Peyer's patch (tissue), 4 donors: ENCODE measurements at regions not wholly inside any gene's neighbourhood (a gene's known extent, or its start where the extent isn't known, plus 50 kb on each side); places are given as distances from the start of the nearest gene placed in this dataset.

ENCODE experiments used
- DNase-seq, 3 donors: peaks; one replicate each; pipeline ENCODE4 v3.0.0-alpha.2; 2017 to 2019
- H3K27ac ChIP-seq, 4 donors: fragments of 200-600 bp; sonication (generic); one replicate each; pipeline ENCODE4 v1.5.1; 2016 to 2019
- H3K27me3 ChIP-seq, 2 donors: fragments of 200-600 bp; sonication (generic); one replicate each; pipeline ENCODE4 v1.5.1; 2019
- H3K36me3 ChIP-seq, 3 donors: fragments of 200-600 bp; sonication (generic); one replicate each; pipeline ENCODE4 v1.5.1; 2016 to 2019
- H3K4me1 ChIP-seq, 4 donors: fragments of 200-600 bp; sonication (generic); one replicate each; pipeline ENCODE4 v1.5.1; 2016 to 2019
- H3K4me3 ChIP-seq, 4 donors: fragments of 200-600 bp; sonication (generic); 1 replicate in 3 of 4; 2 replicates in 1 of 4; pipeline ENCODE4 v1.5.1; 2016 to 2019; ENCODE audit warnings: mild to moderate bottlenecking in 1 of 4
- H3K9me3 ChIP-seq, 4 donors: fragments of 200-600 bp; sonication (generic); one replicate each; pipeline ENCODE4 v1.5.1; 2016 to 2019; ENCODE audit warnings: mild to moderate bottlenecking in 1 of 4
- POLR2A ChIP-seq, 2 donors: fragments of 450-650 bp; IDR thresholded peaks; one replicate each; pipeline ENCODE4 v1.5.1; 2017; ENCODE audit warnings: antibody characterized with exemption in 2 of 2, mild to moderate bottlenecking in 2 of 2, moderate library complexity in 2 of 2
- TF ChIP-seq, protein P1 (sequence below), 6 experiments: fragments of 450-650 bp in 4 of 6; fragments of 200-600 bp in 2 of 6; sonication (generic) in 1 of 6; IDR thresholded peaks; one replicate each; pipeline ENCODE4 v1.5.1; 2017 to 2019; ENCODE audit warnings: antibody characterized with exemption in 6 of 6, mild to moderate bottlenecking in 3 of 6, moderate library complexity in 1 of 6

DNA sequence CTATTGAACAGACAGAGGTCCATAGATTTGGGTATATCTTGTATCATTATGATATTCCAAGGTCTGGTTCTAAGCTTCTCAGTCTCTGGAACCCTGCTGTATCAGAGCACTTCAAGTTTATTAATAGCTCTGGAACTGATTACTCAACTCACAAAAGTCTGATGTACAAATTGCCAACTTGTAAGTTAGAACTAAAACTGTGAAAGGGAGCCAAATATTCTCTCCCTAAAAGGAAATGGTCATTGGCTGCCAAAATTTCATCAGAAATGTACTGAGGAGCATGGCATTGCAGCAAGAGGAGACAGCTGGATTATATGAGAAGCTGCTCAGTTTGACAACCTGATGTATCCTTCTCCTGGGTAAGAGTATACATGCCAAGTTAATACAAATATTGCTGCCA, 828.8 kb upstream of the SEL1L start:
- no peak overlapping the region for H3K27ac ChIP-seq
- no peak for DNase-seq
- H3K9me3 ChIP-seq: no peaks in the 10 kb centered on the region
- no peak overlapping the region for H3K4me3 ChIP-seq
- H3K36me3 ChIP-seq: no peaks in the 10 kb centered on the region
- no peaks in the 10 kb centered on the region for H3K4me1 ChIP-seq
- H3K27me3 ChIP-seq: no peaks in the 10 kb centered on the region
- TF ChIP-seq POLR2A (IDR thresholded peaks at IDR 0.05): no peak
- TF ChIP-seq, protein P1, sequence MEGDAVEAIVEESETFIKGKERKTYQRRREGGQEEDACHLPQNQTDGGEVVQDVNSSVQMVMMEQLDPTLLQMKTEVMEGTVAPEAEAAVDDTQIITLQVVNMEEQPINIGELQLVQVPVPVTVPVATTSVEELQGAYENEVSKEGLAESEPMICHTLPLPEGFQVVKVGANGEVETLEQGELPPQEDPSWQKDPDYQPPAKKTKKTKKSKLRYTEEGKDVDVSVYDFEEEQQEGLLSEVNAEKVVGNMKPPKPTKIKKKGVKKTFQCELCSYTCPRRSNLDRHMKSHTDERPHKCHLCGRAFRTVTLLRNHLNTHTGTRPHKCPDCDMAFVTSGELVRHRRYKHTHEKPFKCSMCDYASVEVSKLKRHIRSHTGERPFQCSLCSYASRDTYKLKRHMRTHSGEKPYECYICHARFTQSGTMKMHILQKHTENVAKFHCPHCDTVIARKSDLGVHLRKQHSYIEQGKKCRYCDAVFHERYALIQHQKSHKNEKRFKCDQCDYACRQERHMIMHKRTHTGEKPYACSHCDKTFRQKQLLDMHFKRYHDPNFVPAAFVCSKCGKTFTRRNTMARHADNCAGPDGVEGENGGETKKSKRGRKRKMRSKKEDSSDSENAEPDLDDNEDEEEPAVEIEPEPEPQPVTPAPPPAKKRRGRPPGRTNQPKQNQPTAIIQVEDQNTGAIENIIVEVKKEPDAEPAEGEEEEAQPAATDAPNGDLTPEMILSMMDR (IDR thresholded peaks at IDR 0.05): no peak

DNA sequence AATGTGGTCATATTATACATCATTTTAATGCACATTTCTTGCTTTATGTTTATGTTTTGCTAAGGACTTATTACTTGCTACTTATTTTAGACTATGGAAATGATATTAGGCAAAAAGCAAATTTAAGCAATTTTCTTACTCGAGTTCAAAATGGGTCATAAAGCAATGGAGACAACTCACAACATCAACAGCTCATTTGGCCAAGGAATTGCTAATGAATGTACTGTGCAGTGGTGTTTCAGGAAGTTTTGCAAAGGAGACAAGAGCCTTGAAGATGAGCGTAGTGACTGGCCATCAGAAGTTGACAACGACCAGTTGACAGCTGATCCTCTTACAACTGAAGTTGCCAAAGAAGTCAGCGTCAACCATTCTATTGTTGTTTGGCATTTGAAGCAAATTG, 831.8 kb upstream of the SEL1L start:
- Histone ChIP-seq H3K9me3 (no peaks in the 10 kb centered on the region), H3K27ac (no peak overlapping the region), H3K4me3 (no peak overlapping the region), H3K36me3 (no peaks in the 10 kb centered on the region), H3K4me1 (no peaks in the 10 kb centered on the region), H3K27me3 (no peaks in the 10 kb centered on the region)
- TF ChIP-seq POLR2A (IDR thresholded peaks at IDR 0.05): no peak
- TF ChIP-seq, protein P1 (IDR thresholded peaks at IDR 0.05): no peak
- DNase-seq: no peak

DNA sequence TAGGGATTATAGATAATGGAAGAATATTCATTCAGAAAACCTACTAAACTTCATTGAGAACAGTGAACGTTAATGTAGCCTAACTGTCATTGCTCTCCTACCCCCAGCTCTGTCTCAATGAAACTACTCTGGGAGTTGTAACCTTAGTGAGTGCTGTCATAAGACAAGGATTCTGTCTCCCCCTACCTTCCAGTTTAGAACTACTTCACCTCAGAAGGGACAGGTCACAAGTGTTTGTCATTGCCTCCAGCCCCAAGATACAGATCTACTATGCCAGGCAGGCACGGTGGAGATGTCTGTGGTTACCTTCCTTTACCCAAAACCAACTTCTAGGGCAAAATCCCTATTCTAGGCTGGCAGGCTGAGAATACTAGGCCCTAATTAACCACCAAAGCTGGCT, 833.1 kb upstream of the SEL1L start:
- DNase-seq: no peak
- H3K9me3 ChIP-seq: no peaks in the 10 kb centered on the region
- no peaks in the 10 kb centered on the region for H3K27me3 ChIP-seq
- H3K27ac ChIP-seq: no peak overlapping the region
- no peak for TF ChIP-seq POLR2A (IDR thresholded peaks at IDR 0.05)
- TF ChIP-seq, protein P1 (IDR thresholded peaks at IDR 0.05): no peak
- no peak overlapping the region for H3K4me3 ChIP-seq
- no peaks in the 10 kb centered on the region for H3K36me3 ChIP-seq
- H3K4me1 ChIP-seq: no peaks in the 10 kb centered on the region

DNA sequence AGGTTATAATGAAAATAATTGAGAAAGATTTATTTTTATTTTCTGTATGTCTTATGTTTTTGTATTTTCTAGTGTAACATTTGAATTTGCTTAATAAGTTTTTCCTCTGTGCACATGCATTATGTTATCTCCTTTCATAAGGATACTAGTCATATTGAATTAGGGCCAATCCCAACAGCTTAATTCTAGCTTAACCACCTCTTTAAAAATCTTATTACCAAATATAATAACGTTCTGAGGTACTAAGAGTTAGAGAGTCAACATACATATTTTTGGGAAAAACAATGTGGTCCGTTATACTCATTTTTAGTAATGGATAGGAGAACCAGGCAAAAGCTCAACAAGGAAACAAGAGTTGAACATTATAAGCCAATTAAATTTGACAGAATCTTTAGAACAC, 845.6 kb upstream of the SEL1L start:
- H3K9me3 ChIP-seq: no peaks in the 10 kb centered on the region
- no peaks in the 10 kb centered on the region for H3K4me1 ChIP-seq
- no peaks in the 10 kb centered on the region for H3K36me3 ChIP-seq
- H3K27ac ChIP-seq: no peak overlapping the region
- H3K4me3 ChIP-seq: no peak overlapping the region
- H3K27me3 ChIP-seq: no peaks in the 10 kb centered on the region
- DNase-seq: no peak
- no peak for TF ChIP-seq POLR2A (IDR thresholded peaks at IDR 0.05)

DNA sequence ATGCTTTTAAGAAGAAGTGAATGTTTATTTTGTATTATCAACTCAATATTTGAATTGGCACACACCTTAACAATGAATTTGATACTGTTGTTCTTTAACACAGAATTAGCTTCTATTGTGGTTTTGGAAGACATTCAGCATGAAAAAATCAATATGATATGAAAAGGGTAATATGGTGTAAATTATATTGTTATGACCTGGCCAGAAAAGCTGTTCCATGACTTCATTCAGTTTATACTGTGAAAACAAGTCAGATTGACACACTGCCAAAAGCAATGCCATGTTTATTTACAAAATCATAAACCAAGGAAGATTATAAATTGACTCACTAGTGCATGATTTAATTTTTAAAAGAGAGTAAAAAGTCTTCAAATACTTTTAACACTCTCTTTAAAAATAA, 851.4 kb upstream of the SEL1L start:
- Histone ChIP-seq H3K4me3 (no peak overlapping the region), H3K9me3 (no peaks in the 10 kb centered on the region), H3K4me1 (no peaks in the 10 kb centered on the region), H3K27ac (no peak overlapping the region), H3K36me3 (no peaks in the 10 kb centered on the region), H3K27me3 (no peaks in the 10 kb centered on the region)
- TF ChIP-seq POLR2A (IDR thresholded peaks at IDR 0.05): no peak
- TF ChIP-seq, protein P1 (IDR thresholded peaks at IDR 0.05): no peak
- no peak for DNase-seq

DNA sequence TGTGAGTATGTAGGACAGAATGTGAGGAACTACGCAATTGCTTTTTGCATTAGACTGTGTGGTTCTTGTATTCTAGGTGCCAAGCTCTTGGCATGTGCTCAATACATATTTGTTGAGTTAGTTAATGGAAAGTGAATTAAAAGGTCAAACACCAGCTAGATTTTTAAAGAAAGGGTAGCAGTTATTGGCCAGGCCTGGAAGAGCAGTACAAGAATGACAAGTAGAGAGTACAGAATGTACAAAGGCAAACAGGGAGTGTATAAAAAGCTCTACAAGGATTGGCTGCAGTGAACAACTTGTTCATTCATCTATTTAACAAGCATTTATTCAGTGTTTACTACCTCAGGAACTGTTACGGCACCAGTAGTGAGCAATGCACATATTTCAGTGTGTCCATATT, 854.0 kb upstream of the SEL1L start:
- no peaks in the 10 kb centered on the region for H3K36me3 ChIP-seq
- no peak for DNase-seq
- H3K4me1 ChIP-seq: no peaks in the 10 kb centered on the region
- no peaks in the 10 kb centered on the region for H3K27me3 ChIP-seq
- H3K9me3 ChIP-seq: no peaks in the 10 kb centered on the region
- no peak overlapping the region for H3K27ac ChIP-seq
- H3K4me3 ChIP-seq: no peak overlapping the region
- TF ChIP-seq, protein P1 (IDR thresholded peaks at IDR 0.05): no peak
- no peak for TF ChIP-seq POLR2A (IDR thresholded peaks at IDR 0.05)
